A549 (cell line): ENCODE measurements at regions not wholly inside any gene's neighbourhood (a gene's known extent, or its start where the extent isn't known, plus 50 kb on each side); places are given as distances from the start of the nearest gene placed in this dataset.

Source experiments
- ATAC-seq, 2 experiments: fragments of 200-7000 bp in 1 of 2; fragments of >200 bp in 1 of 2; cut with Nextera tagmentation in 1 of 2; cut with Tn5 transposase in 1 of 2; 3 replicates each; pipeline versions ENCODE4 v1.8.0 to v1.9.1; 2018 to 2020; ENCODE audit warnings: mild to moderate bottlenecking in 1 of 2, moderate library complexity in 1 of 2
- CTCF ChIA-PET: fragments of 300-600 bp; sonication (Branson Sonifier 250); formaldehyde crosslinking; extraction: SDS; loops from one replicate; lab custom pipeline; 2021; ENCODE audit warnings: antibody characterized with exemption, inconsistent platforms; lab: Yijun Ruan, JAX
- POLR2A ChIA-PET: fragments of 350-600 bp; formaldehyde crosslinking; extraction: SDS; loops from one replicate; lab custom pipeline; 2021; ENCODE audit warnings: antibody characterized with exemption, inconsistent platforms; lab: Yijun Ruan, JAX
- DNase-seq, 2 experiments: peaks; one replicate each; pipeline versions ENCODE4 v3.0.0 to v3.0.0-alpha.2; 2011 to 2016; ENCODE audit warnings: low read depth in 1 of 2, low spot score in 1 of 2
- FAIRE-seq: peaks from 2 replicates; lab custom pipeline; 2011; peaks lifted over from hg19 to GRCh38; lab: Jason Lieb, UNC
- H3K27ac ChIP-seq, 2 experiments: fragments of >200 bp; sonication (Bioruptor Twin); formaldehyde crosslinking; 3 replicates each; pipeline ENCODE4 v1.5.1; 2016 to 2017
- H3K4me1 ChIP-seq: fragments of >200 bp; sonication (Bioruptor Twin); formaldehyde crosslinking; 3 replicates; pipeline ENCODE4 v1.6.1; 2016
- H3K4me2 ChIP-seq: fragments of >200 bp; sonication (Bioruptor Twin); formaldehyde crosslinking; 3 replicates; pipeline ENCODE4 v1.6.1; 2016
- H3K4me3 ChIP-seq: fragments of >200 bp; sonication (Bioruptor Twin); formaldehyde crosslinking; 3 replicates; pipeline ENCODE4 v1.5.1; 2016
- H3K9me3 ChIP-seq: fragments of >200 bp; sonication (Bioruptor Twin); formaldehyde crosslinking; 3 replicates; pipeline ENCODE4 v1.6.1; 2016
- BHLHE40 ChIP-seq: IDR thresholded peaks from 2 replicates; pipeline ENCODE4 v1.6.1; 2012; ENCODE audit warnings: low read depth, low read length, inconsistent platforms
- CBX8 ChIP-seq: fragments of 200-600 bp; sonication (generic); IDR thresholded peaks from 2 replicates; pipeline ENCODE4 v1.6.1; 2016
- CEBPB ChIP-seq, 2 experiments: fragments of >200 bp in 1 of 2; sonication (Bioruptor Twin) in 1 of 2; formaldehyde crosslinking in 1 of 2; IDR thresholded peaks; 2 replicates each; pipeline ENCODE4 v1.6.1; 2012 to 2016
- E2F6 ChIP-seq: IDR thresholded peaks from 2 replicates; pipeline ENCODE4 v1.6.1; 2012; ENCODE audit warnings: low read depth, borderline replicate concordance
- EHMT2 ChIP-seq: fragments of 200-600 bp; sonication (generic); IDR thresholded peaks from 2 replicates; pipeline ENCODE4 v1.6.1; 2016; ENCODE audit warnings: antibody characterized with exemption, low read depth, mild to moderate bottlenecking, moderate library complexity
- EP300 ChIP-seq, 2 experiments: fragments of >200 bp; sonication (Bioruptor Twin); formaldehyde crosslinking; IDR thresholded peaks; 2 replicates in 1 of 2; 3 replicates in 1 of 2; pipeline ENCODE4 v1.6.1; 2016 to 2017
- ESRRA ChIP-seq: fragments of 150-350 bp; IDR thresholded peaks from 2 replicates; pipeline ENCODE4 v1.6.1; 2014; ENCODE audit warnings: mild to moderate bottlenecking, low read length, borderline replicate concordance
- GATA3 ChIP-seq: IDR thresholded peaks from 2 replicates; pipeline ENCODE4 v1.6.1; 2012; ENCODE audit warnings: borderline replicate concordance
- HDAC2 ChIP-seq: fragments of 200-600 bp; sonication (generic); IDR thresholded peaks from 2 replicates; pipeline ENCODE4 v1.6.1; 2016
- HOXA7 ChIP-seq: fragments of 250-450 bp; sonication (Bioruptor Pico); IDR thresholded peaks from 2 replicates; pipeline ENCODE4 v1.5.0; 2020; ENCODE audit warnings: mild to moderate bottlenecking, moderate library complexity
- HOXB13 ChIP-seq: fragments of 250-450 bp; sonication (Bioruptor Pico); IDR thresholded peaks from 2 replicates; pipeline ENCODE4 v1.5.0; 2020; ENCODE audit warnings: low read depth, mild to moderate bottlenecking, moderate library complexity
- JUNB ChIP-seq: fragments of >200 bp; sonication (Bioruptor Twin); formaldehyde crosslinking; IDR thresholded peaks from 2 replicates; pipeline ENCODE4 v1.6.1; 2016
- KDM1A ChIP-seq: fragments of 200-600 bp; sonication (generic); IDR thresholded peaks from 2 replicates; pipeline ENCODE4 v1.6.1; 2016; ENCODE audit warnings: low read depth, mild to moderate bottlenecking
- MAX ChIP-seq: IDR thresholded peaks from 2 replicates; pipeline ENCODE4 v1.6.1; 2012
- MYC ChIP-seq: IDR thresholded peaks from 2 replicates; pipeline ENCODE4 v1.6.1; 2012; ENCODE audit warnings: mild to moderate bottlenecking, inconsistent platforms, low read length, improper control_type of control experiment, borderline replicate concordance
- NFE2L2 ChIP-seq: fragments of 150-350 bp; conservative IDR thresholded peaks from 2 replicates; pipeline ENCODE4 v1.6.1; 2014; ENCODE audit warnings: low read length
- NPAS2 ChIP-seq: fragments of 250-450 bp; sonication (Bioruptor Pico); IDR thresholded peaks from 2 replicates; pipeline ENCODE4 v1.8.0; 2022; ENCODE audit warnings: mild to moderate bottlenecking, moderate library complexity, borderline replicate concordance
- POLR2A ChIP-seq: IDR thresholded peaks from 2 replicates; pipeline ENCODE4 v1.6.1; 2012; ENCODE audit warnings: mild to moderate bottlenecking, low read length
- RARB ChIP-seq: fragments of 250-450 bp; sonication (Bioruptor Pico); IDR thresholded peaks from 2 replicates; pipeline ENCODE4 v1.8.0; 2021; ENCODE audit warnings: mild to moderate bottlenecking, moderate library complexity
- RCOR1 ChIP-seq: fragments of 150-350 bp; IDR thresholded peaks from 2 replicates; pipeline ENCODE4 v1.6.1; 2014; ENCODE audit warnings: antibody characterized with exemption, low read length, low read depth
- SMC3 ChIP-seq: fragments of >200 bp; sonication (Bioruptor Twin); formaldehyde crosslinking; IDR thresholded peaks from 3 replicates; pipeline ENCODE4 v1.6.1; 2018; ENCODE audit warnings: inconsistent platforms
- USF2 ChIP-seq: fragments of 450-650 bp; IDR thresholded peaks from 2 replicates; pipeline ENCODE4 v1.6.1; 2014; ENCODE audit warnings: antibody characterized with exemption
- ZC3H11A ChIP-seq: fragments of 450-650 bp; IDR thresholded peaks from 2 replicates; pipeline ENCODE4 v1.6.1; 2014; ENCODE audit warnings: antibody characterized with exemption, mild to moderate bottlenecking
- ZFP36 ChIP-seq: fragments of 450-650 bp; IDR thresholded peaks from 2 replicates; pipeline ENCODE4 v1.6.1; 2014; ENCODE audit warnings: borderline replicate concordance; ENCODE audit not compliant: partially characterized antibody
- WGBS: methylation state at CpG from one replicate; pipeline ENCODE4 v1.1.6; 2017; ENCODE audit errors: missing lambda C conversion rate; 5-methylcytosine and 5-hydroxymethylcytosine counted together
- TF ChIP-seq, protein P1 (sequence below): fragments of >200 bp; sonication (Bioruptor Twin); formaldehyde crosslinking; IDR thresholded peaks from 3 replicates; pipeline ENCODE4 v1.6.1; 2016
- TF ChIP-seq, protein P2 (sequence below): IDR thresholded peaks from 2 replicates; pipeline ENCODE4 v1.6.1; 2012

- Histone ChIP-seq H3K4me1 (no peaks in the 10 kb centered on the region), H3K4me3 (no peak overlapping the region), H3K27ac (no peak overlapping the region)
- no peak for DNase-seq
- TF ChIP-seq, protein P1, sequence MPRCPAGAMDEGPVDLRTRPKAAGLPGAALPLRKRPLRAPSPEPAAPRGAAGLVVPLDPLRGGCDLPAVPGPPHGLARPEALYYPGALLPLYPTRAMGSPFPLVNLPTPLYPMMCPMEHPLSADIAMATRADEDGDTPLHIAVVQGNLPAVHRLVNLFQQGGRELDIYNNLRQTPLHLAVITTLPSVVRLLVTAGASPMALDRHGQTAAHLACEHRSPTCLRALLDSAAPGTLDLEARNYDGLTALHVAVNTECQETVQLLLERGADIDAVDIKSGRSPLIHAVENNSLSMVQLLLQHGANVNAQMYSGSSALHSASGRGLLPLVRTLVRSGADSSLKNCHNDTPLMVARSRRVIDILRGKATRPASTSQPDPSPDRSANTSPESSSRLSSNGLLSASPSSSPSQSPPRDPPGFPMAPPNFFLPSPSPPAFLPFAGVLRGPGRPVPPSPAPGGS, result no peak
- no peak for TF ChIP-seq ZFP36
- TF ChIP-seq, all 56 proteins: peak for 0
- ChIA-PET POLR2A (no interaction called here), CTCF (interaction anchor here (1.2 to 2.2 kb wide), 3 partner anchors 9 to 16 kb away, joined by 3 to 13 read pairs (median 6); no protein-coding TSS in a partner anchor)
- WGBS, result 60% methylated on average over 3 of the region's 3 CpGs
- no peak for ATAC-seq
- H3K4me2 ChIP-seq, result no peak overlapping the region
- no peaks in the 10 kb centered on the region for H3K9me3 ChIP-seq
- no peak for FAIRE-seq
Observed at GRCh38 chr17:33766721-33767120, 473.6 kb upstream of the ASIC2 start.

DNA sequence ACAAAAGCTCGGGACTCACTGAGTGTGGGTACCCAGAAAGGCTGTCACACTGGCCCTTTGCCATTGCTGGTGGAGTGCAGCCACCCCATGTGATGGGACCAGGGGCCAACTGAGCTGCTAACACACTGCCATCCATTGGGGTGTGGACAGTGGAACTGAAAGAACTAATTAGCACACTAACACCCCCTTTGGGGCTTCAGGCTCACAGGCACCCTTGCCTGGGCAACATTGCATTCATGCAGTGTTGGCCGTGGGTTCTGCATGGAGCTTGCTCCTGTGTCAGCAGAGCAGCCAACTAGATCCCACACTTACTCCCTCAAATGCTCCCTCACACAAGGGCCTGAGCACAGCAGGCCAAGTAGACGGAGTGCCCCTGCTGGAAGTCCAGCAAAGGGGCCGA lies 476.0 kb upstream of the ASIC2 start:
- H3K27ac ChIP-seq, result no peak overlapping the region

DNA sequence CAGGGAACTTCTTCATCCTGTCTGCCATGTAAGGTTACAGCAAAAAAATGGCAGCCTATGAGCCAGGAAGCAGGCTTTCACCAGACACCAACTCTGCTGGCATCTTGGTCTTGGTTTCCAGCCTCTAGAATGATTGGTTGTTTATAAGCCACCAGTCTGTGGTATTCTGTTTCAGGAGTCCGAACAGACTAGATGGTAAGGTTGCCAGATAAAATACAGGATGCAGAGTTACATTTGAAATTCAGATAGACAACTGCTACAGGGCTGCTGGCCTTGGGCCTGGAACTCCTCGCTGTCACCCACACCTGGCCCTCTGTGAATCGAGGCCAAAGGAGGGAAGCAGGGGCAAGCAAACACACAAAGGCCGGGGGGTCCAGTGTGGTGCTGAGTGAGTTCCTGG lies 478.8 kb upstream of the CCL2 start:
- no peak overlapping the region for H3K4me2 ChIP-seq
- FAIRE-seq (no peak), ATAC-seq (no peak)
- POLR2A ChIA-PET, result no interaction called here
- CTCF ChIA-PET, result interaction anchor here (0.6 to 5.6 kb wide), 7 partner anchors 8 to 1251 kb away, joined by 3 to 42 read pairs (median 5); no protein-coding TSS in a partner anchor
- TF ChIP-seq EHMT2, result no peak
- no peak for TF ChIP-seq EP300 (IDR thresholded peaks at IDR 0.05)
- TF ChIP-seq, protein P2, sequence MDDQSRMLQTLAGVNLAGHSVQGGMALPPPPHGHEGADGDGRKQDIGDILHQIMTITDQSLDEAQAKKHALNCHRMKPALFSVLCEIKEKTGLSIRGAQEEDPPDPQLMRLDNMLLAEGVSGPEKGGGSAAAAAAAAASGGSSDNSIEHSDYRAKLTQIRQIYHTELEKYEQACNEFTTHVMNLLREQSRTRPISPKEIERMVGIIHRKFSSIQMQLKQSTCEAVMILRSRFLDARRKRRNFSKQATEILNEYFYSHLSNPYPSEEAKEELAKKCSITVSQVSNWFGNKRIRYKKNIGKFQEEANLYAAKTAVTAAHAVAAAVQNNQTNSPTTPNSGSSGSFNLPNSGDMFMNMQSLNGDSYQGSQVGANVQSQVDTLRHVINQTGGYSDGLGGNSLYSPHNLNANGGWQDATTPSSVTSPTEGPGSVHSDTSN, result no peak
- no peak for TF ChIP-seq BHLHE40
- no peak for TF ChIP-seq HOXA7 (CRISPR knock-in tag)
- TF ChIP-seq MAX, result no peak
- no peak for TF ChIP-seq NFE2L2
- TF ChIP-seq KDM1A, result no peak
- no peak for TF ChIP-seq SMC3
- TF ChIP-seq ESRRA, result no peak
- TF ChIP-seq CEBPB (IDR thresholded peaks at IDR 0.05), result no peak
- TF ChIP-seq HDAC2, result no peak
- no peak for TF ChIP-seq MYC
- TF ChIP-seq ZFP36, result no peak
- no peak for TF ChIP-seq E2F6
- TF ChIP-seq NPAS2 (CRISPR knock-in tag), result no peak
- no peak for TF ChIP-seq CBX8
- TF ChIP-seq, all 56 proteins: peak for 0
- WGBS, result 2% methylated on average over 4 of the region's 4 CpGs
- no peak for DNase-seq
- Histone ChIP-seq H3K27ac (no peak overlapping the region), H3K4me3 (no peak overlapping the region), H3K9me3 (no peaks in the 10 kb centered on the region), H3K4me1 (no peaks in the 10 kb centered on the region)

More for the DNA sequence above, 476.0 kb upstream of the ASIC2 start:
- ATAC-seq (no peak), FAIRE-seq (no peak), DNase-seq (no peak)
- Histone ChIP-seq H3K4me2 (no peak overlapping the region), H3K4me1 (no peaks in the 10 kb centered on the region), H3K4me3 (no peak overlapping the region), H3K9me3 (no peaks in the 10 kb centered on the region)
- POLR2A ChIA-PET, result no interaction called here
- TF ChIP-seq JUNB, result no peak
- TF ChIP-seq ZC3H11A, result no peak
- no peak for TF ChIP-seq USF2
- no peak for TF ChIP-seq RARB (CRISPR knock-in tag)
- TF ChIP-seq RCOR1, result no peak
- no peak for TF ChIP-seq POLR2A
- TF ChIP-seq CBX8, result no peak
- no peak for TF ChIP-seq HOXB13
- TF ChIP-seq GATA3, result no peak
- WGBS, result 1% methylated on average over 4 of the region's 4 CpGs
- CTCF ChIA-PET, result interaction anchor here (3.1 kb wide), 1 partner anchor 10 kb away, joined by 22 read pairs; no protein-coding TSS in a partner anchor
